ENCODE measurements at regions not wholly inside any gene's neighbourhood (a gene's known extent, or its start where the extent isn't known, plus 50 kb on each side); places are given as distances from the start of the nearest gene placed in this dataset.

DNA sequence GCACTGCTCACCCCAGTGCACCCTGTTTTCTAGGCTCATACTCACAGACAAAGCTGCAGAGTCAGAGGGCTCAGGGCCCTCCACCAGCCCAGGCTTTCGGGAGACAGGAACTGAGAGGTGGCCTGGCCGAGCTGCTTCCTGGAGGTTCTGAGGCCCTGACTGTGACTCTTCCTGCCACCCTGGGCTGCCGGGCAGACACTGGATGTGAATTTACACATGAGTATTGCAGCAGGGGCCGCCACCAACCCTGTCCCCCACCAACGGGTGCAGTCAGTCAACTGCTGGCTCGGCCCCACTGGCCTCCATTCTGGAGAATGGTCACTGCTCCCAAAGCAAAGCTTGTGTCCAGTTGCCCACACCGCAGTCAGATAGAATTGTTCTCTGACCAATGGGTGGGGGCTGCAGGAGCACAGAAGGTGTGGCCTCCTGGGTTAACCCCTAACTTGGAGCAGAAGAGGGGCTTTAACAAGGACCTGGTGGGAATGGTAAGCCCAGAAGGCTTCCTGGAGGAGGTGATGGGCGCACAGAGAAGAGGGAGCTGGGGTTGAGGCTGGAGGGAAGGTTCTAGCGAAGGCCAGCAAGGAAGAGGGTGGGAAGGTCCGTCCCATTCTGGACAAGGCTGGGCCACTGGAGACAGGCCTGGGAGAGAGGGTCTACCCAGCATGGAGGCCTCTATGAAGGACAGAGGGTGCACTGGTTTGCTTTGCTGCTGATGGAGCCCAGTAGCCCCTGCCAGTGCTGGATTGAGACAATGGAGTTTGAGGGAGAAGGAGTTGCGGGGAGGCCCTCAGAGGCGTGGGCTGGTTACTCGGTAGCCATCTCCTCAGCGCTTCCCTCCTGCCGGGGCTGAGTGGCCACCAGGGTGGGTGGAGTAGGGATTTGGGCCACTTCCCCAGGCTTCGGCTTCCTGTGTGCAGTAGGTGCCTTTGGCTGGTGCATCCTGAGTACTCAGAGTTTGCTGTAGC is 135.3 kb downstream of the CPZ start (continued):
- TF ChIP-seq, protein P1, sequence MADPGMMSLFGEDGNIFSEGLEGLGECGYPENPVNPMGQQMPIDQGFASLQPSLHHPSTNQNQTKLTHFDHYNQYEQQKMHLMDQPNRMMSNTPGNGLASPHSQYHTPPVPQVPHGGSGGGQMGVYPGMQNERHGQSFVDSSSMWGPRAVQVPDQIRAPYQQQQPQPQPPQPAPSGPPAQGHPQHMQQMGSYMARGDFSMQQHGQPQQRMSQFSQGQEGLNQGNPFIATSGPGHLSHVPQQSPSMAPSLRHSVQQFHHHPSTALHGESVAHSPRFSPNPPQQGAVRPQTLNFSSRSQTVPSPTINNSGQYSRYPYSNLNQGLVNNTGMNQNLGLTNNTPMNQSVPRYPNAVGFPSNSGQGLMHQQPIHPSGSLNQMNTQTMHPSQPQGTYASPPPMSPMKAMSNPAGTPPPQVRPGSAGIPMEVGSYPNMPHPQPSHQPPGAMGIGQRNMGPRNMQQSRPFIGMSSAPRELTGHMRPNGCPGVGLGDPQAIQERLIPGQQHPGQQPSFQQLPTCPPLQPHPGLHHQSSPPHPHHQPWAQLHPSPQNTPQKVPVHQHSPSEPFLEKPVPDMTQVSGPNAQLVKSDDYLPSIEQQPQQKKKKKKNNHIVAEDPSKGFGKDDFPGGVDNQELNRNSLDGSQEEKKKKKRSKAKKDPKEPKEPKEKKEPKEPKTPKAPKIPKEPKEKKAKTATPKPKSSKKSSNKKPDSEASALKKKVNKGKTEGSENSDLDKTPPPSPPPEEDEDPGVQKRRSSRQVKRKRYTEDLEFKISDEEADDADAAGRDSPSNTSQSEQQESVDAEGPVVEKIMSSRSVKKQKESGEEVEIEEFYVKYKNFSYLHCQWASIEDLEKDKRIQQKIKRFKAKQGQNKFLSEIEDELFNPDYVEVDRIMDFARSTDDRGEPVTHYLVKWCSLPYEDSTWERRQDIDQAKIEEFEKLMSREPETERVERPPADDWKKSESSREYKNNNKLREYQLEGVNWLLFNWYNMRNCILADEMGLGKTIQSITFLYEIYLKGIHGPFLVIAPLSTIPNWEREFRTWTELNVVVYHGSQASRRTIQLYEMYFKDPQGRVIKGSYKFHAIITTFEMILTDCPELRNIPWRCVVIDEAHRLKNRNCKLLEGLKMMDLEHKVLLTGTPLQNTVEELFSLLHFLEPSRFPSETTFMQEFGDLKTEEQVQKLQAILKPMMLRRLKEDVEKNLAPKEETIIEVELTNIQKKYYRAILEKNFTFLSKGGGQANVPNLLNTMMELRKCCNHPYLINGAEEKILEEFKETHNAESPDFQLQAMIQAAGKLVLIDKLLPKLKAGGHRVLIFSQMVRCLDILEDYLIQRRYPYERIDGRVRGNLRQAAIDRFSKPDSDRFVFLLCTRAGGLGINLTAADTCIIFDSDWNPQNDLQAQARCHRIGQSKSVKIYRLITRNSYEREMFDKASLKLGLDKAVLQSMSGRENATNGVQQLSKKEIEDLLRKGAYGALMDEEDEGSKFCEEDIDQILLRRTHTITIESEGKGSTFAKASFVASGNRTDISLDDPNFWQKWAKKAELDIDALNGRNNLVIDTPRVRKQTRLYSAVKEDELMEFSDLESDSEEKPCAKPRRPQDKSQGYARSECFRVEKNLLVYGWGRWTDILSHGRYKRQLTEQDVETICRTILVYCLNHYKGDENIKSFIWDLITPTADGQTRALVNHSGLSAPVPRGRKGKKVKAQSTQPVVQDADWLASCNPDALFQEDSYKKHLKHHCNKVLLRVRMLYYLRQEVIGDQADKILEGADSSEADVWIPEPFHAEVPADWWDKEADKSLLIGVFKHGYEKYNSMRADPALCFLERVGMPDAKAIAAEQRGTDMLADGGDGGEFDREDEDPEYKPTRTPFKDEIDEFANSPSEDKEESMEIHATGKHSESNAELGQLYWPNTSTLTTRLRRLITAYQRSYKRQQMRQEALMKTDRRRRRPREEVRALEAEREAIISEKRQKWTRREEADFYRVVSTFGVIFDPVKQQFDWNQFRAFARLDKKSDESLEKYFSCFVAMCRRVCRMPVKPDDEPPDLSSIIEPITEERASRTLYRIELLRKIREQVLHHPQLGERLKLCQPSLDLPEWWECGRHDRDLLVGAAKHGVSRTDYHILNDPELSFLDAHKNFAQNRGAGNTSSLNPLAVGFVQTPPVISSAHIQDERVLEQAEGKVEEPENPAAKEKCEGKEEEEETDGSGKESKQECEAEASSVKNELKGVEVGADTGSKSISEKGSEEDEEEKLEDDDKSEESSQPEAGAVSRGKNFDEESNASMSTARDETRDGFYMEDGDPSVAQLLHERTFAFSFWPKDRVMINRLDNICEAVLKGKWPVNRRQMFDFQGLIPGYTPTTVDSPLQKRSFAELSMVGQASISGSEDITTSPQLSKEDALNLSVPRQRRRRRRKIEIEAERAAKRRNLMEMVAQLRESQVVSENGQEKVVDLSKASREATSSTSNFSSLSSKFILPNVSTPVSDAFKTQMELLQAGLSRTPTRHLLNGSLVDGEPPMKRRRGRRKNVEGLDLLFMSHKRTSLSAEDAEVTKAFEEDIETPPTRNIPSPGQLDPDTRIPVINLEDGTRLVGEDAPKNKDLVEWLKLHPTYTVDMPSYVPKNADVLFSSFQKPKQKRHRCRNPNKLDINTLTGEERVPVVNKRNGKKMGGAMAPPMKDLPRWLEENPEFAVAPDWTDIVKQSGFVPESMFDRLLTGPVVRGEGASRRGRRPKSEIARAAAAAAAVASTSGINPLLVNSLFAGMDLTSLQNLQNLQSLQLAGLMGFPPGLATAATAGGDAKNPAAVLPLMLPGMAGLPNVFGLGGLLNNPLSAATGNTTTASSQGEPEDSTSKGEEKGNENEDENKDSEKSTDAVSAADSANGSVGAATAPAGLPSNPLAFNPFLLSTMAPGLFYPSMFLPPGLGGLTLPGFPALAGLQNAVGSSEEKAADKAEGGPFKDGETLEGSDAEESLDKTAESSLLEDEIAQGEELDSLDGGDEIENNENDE (IDR thresholded peaks at IDR 0.05; ENCODE audit: insufficient replicate concordance, low read length) = no peak
- TF ChIP-seq, protein P2, sequence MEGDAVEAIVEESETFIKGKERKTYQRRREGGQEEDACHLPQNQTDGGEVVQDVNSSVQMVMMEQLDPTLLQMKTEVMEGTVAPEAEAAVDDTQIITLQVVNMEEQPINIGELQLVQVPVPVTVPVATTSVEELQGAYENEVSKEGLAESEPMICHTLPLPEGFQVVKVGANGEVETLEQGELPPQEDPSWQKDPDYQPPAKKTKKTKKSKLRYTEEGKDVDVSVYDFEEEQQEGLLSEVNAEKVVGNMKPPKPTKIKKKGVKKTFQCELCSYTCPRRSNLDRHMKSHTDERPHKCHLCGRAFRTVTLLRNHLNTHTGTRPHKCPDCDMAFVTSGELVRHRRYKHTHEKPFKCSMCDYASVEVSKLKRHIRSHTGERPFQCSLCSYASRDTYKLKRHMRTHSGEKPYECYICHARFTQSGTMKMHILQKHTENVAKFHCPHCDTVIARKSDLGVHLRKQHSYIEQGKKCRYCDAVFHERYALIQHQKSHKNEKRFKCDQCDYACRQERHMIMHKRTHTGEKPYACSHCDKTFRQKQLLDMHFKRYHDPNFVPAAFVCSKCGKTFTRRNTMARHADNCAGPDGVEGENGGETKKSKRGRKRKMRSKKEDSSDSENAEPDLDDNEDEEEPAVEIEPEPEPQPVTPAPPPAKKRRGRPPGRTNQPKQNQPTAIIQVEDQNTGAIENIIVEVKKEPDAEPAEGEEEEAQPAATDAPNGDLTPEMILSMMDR (IDR thresholded peaks at IDR 0.05; ENCODE audit: control extremely low read depth in 1 of 3, insufficient read depth in 1 of 3, low read depth in 1 of 3, low read length in 3 of 3) = no peak
- TF ChIP-seq RXRA (IDR thresholded peaks at IDR 0.05; ENCODE audit: insufficient read depth, low read depth, low read length) (no peak), TEAD4 (IDR thresholded peaks at IDR 0.05; ENCODE audit: low read depth, low read length) (no peak), EP300 (IDR thresholded peaks at IDR 0.05; ENCODE audit: borderline replicate concordance in 1 of 2, low read depth in 2 of 2, low read length in 2 of 2) (no peak), SAP30 (IDR thresholded peaks at IDR 0.05; ENCODE audit: insufficient read depth, insufficient replicate concordance, low read length) (no peak)

Data from H1 (cell line).